ENCODE measurements at regions not wholly inside any gene's neighbourhood (a gene's known extent, or its start where the extent isn't known, plus 50 kb on each side); places are given as distances from the start of the nearest gene placed in this dataset.

DNA sequence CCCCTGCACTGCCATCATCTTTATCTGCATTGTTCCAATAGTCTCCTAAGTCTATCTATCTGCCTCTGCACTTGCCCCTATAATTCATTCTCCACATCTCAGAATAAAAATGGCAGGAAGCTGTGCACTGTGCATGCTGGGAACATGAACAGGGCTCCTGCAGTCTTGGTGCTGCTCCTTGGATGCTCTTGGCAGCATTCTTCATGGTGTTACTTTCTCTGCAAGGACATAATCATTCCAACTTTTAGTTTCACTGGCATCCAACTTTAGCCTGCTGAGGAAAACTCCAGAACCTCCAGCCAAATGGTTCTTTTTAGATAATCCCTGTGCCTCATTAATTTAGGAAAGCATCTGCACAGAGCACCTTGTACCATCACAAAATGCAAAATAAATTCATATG is 208.3 kb downstream of the STK31 start:
- ChIA-PET POLR2A (no interaction called here), CTCF (no interaction called here)
- Histone ChIP-seq H3K27ac (ENCODE audit: insufficient read depth, low read depth, low read length) (no peak overlapping the region), H2AFZ (ENCODE audit: low read depth, low read length) (no peak overlapping the region), H3K27me3 (ENCODE audit: control insufficient read depth in 2 of 2, insufficient read depth in 2 of 2, low read length in 2 of 2) (no peaks in the 10 kb centered on the region), H3K4me3 (replicated peaks in 1 of 3; ENCODE audit: insufficient read depth in 1 of 3, low read depth in 1 of 3, low read length in 3 of 3) (no peak overlapping the region), H3K9ac (replicated peaks; ENCODE audit: extremely low read depth, insufficient read depth, low read length) (no peak overlapping the region), H3K4me1 (ENCODE audit: control insufficient read depth, extremely low read depth, insufficient read depth, low read length) (no peaks in the 10 kb centered on the region), H3K9me3 (replicated peaks; ENCODE audit: control insufficient read depth, insufficient read depth, low read length) (no peaks in the 10 kb centered on the region), H3K4me2 (ENCODE audit: insufficient read depth, low read length) (no peak overlapping the region), H4K20me1 (replicated peaks; ENCODE audit: control insufficient read depth, extremely low read depth, insufficient read depth, low read length) (no peaks in the 10 kb centered on the region), H3K9me1 (replicated peaks; ENCODE audit: control insufficient read depth, extremely low read depth, insufficient read depth, low read length) (no peaks in the 10 kb centered on the region), H3K36me3 (ENCODE audit: control insufficient read depth in 2 of 2, extremely low read depth in 1 of 2, insufficient read depth in 2 of 2, low read length in 2 of 2) (no peaks in the 10 kb centered on the region), H3K79me2 (ENCODE audit: control insufficient read depth, insufficient read depth, low read length) (no peaks in the 10 kb centered on the region)
- dilution Hi-C loops (cut with MboI; ENCODE audit: extremely low pct_ligation_motif_present, low sequenced_read_pairs) (no loop called here), intact Hi-C loops (cut with micrococcal nuclease) (no loop called here)
- DNase-seq (ENCODE audit: low read depth, low spot score) (no peak), FAIRE-seq (no peak)
- BruUV-seq (replicated peaks): no TSS peak
- TF ChIP-seq POLR2A (IDR thresholded peaks at IDR 0.05; ENCODE audit: low read depth, low read length): no peak
- TF ChIP-seq MYC (IDR thresholded peaks at IDR 0.05; ENCODE audit: low read depth, low read length): no peak
- TF ChIP-seq EZH2 (IDR thresholded peaks at IDR 0.05; ENCODE audit: borderline replicate concordance, low read depth, low read length, severe bottlenecking): no peak
- TF ChIP-seq, protein P1, sequence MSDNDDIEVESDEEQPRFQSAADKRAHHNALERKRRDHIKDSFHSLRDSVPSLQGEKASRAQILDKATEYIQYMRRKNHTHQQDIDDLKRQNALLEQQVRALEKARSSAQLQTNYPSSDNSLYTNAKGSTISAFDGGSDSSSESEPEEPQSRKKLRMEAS (IDR thresholded peaks at IDR 0.05; ENCODE audit: insufficient read depth, insufficient read length): no peak
- TF ChIP-seq JUN (IDR thresholded peaks at IDR 0.05; ENCODE audit: borderline replicate concordance, insufficient read depth, insufficient read length, low read depth): no peak
- TF ChIP-seq GATA2 (IDR thresholded peaks at IDR 0.05; ENCODE audit: insufficient read depth, insufficient read length, low read depth, low read length): no peak
- TF ChIP-seq POLR2AphosphoS5 (IDR thresholded peaks at IDR 0.05; ENCODE audit: insufficient read depth, low read depth, low read length): no peak

DNA sequence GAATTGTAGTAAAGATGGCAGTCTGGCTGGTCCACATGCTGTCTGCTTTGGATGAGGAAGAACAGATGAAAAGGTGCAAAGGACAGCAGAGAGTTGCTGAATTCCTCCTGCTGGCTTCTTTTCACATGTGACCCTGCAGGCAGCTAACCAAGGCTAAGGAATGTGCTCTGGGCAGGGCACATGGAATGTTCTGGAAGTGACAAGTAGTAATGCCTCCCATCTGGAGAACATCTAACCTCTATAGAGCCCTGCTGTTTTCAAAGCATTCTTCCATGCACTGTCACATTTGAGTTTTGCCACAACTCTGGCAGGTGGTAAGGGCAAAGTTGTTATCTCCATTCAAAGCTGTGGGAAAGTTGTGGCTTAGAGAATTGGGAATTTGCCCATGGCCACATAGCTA is 208.8 kb downstream of the STK31 start:
- no peak overlapping the region for H3K9ac ChIP-seq (replicated peaks; ENCODE audit: extremely low read depth, insufficient read depth, low read length)
- no peaks in the 10 kb centered on the region for H3K9me3 ChIP-seq (replicated peaks; ENCODE audit: control insufficient read depth, insufficient read depth, low read length)
- CTCF ChIA-PET: no interaction called here
- FAIRE-seq: no peak
- no peaks in the 10 kb centered on the region for H3K27me3 ChIP-seq (ENCODE audit: control insufficient read depth in 2 of 2, insufficient read depth in 2 of 2, low read length in 2 of 2)
- no peak overlapping the region for H3K4me3 ChIP-seq (replicated peaks in 1 of 3; ENCODE audit: insufficient read depth in 1 of 3, low read depth in 1 of 3, low read length in 3 of 3)
- no peak for DNase-seq (ENCODE audit: low read depth, low spot score)
- no peaks in the 10 kb centered on the region for H3K36me3 ChIP-seq (ENCODE audit: control insufficient read depth in 2 of 2, extremely low read depth in 1 of 2, insufficient read depth in 2 of 2, low read length in 2 of 2)
- no peak overlapping the region for H2AFZ ChIP-seq (ENCODE audit: low read depth, low read length)
- H4K20me1 ChIP-seq (replicated peaks; ENCODE audit: control insufficient read depth, extremely low read depth, insufficient read depth, low read length): no peaks in the 10 kb centered on the region
- no peak overlapping the region for H3K27ac ChIP-seq (ENCODE audit: insufficient read depth, low read depth, low read length)
- POLR2A ChIA-PET: no interaction called here
- no peaks in the 10 kb centered on the region for H3K79me2 ChIP-seq (ENCODE audit: control insufficient read depth, insufficient read depth, low read length)
- no peaks in the 10 kb centered on the region for H3K9me1 ChIP-seq (replicated peaks; ENCODE audit: control insufficient read depth, extremely low read depth, insufficient read depth, low read length)
- BruUV-seq (replicated peaks): no TSS peak
- no peak overlapping the region for H3K4me2 ChIP-seq (ENCODE audit: insufficient read depth, low read length)
- no peaks in the 10 kb centered on the region for H3K4me1 ChIP-seq (ENCODE audit: control insufficient read depth, extremely low read depth, insufficient read depth, low read length)
- dilution Hi-C loops (cut with MboI; ENCODE audit: extremely low pct_ligation_motif_present, low sequenced_read_pairs) (no loop called here), intact Hi-C loops (cut with micrococcal nuclease) (no loop called here)
- TF ChIP-seq EZH2 (IDR thresholded peaks at IDR 0.05; ENCODE audit: borderline replicate concordance, low read depth, low read length, severe bottlenecking) (no peak), POLR2AphosphoS5 (IDR thresholded peaks at IDR 0.05; ENCODE audit: insufficient read depth, low read depth, low read length) (no peak), POLR2A (IDR thresholded peaks at IDR 0.05; ENCODE audit: low read depth, low read length) (no peak), MYC (IDR thresholded peaks at IDR 0.05; ENCODE audit: low read depth, low read length) (no peak), FOS (IDR thresholded peaks at IDR 0.05; ENCODE audit: borderline replicate concordance, insufficient read depth, low read length) (no peak), GATA2 (IDR thresholded peaks at IDR 0.05; ENCODE audit: insufficient read depth, insufficient read length, low read depth, low read length) (no peak), JUN (IDR thresholded peaks at IDR 0.05; ENCODE audit: borderline replicate concordance, insufficient read depth, insufficient read length, low read depth) (no peak)
- TF ChIP-seq, protein P2, sequence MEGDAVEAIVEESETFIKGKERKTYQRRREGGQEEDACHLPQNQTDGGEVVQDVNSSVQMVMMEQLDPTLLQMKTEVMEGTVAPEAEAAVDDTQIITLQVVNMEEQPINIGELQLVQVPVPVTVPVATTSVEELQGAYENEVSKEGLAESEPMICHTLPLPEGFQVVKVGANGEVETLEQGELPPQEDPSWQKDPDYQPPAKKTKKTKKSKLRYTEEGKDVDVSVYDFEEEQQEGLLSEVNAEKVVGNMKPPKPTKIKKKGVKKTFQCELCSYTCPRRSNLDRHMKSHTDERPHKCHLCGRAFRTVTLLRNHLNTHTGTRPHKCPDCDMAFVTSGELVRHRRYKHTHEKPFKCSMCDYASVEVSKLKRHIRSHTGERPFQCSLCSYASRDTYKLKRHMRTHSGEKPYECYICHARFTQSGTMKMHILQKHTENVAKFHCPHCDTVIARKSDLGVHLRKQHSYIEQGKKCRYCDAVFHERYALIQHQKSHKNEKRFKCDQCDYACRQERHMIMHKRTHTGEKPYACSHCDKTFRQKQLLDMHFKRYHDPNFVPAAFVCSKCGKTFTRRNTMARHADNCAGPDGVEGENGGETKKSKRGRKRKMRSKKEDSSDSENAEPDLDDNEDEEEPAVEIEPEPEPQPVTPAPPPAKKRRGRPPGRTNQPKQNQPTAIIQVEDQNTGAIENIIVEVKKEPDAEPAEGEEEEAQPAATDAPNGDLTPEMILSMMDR (IDR thresholded peaks at IDR 0.05; ENCODE audit: extremely low read depth in 1 of 2, insufficient read depth in 1 of 2, low read depth in 1 of 2, low read length in 2 of 2): no peak
- TF ChIP-seq, protein P1 (IDR thresholded peaks at IDR 0.05; ENCODE audit: insufficient read depth, insufficient read length): no peak

Data from endothelial cell of umbilical vein (primary cell).